ENCODE measurements at regions not wholly inside any gene's neighbourhood (a gene's known extent, or its start where the extent isn't known, plus 50 kb on each side); places are given as distances from the start of the nearest gene placed in this dataset.

DNA sequence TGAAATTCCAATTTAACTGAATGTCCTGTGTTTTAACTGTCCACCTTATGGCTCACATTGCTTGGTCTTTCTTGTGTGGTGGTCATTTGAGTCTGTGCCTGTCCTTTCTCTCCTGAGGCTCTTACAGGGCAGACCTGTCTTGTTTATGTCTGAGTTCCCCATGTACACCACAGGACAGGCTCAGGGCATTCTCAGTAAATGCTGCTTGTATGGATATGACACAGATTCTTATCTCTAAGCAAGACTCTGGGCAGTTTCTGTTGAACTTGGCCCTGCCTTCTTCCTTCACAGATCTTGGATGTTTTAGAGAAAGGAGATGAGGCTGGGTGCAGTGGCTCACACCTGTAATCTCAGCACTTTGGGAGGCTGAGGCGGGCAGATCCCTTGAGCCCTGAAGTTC, 159.1 kb upstream of the CSF3R start:
- no peak for DNase-seq

GRCh38 chr1:36639461-36639860, 156.7 kb upstream of the CSF3R start:
- no peak for DNase-seq

GRCh38 chr1:36638268-36638667, 155.6 kb upstream of the CSF3R start:
- no peak for DNase-seq

DNA sequence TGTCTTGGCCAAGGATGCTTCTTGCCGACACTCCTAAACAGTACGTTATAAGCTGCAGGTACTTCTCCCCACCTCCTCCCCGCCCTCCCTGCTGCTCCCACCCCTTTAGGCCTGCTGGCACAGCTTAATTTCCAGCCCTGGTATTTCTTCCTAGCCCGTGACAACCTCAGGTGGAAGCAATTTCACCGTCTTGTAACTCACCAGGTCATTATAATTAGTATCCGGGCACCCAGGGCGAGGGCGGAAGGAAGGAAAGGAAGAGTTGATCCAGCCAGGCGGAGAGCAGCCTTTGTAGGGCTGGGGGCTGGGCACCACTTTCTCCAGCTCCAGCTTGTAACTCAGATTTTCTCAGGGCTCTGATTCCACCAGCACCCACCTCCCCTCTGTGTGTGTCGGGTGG, 153.5 kb upstream of the CSF3R start:
- DNase-seq, result no peak

GRCh38 chr1:36635284-36635683, 152.6 kb upstream of the CSF3R start:
- DNase-seq, result no peak

- DNase-seq, result no peak
These were observed 146.1 kb upstream of the CSF3R start for GRCh38 chr1:36628804-36629203.

DNA sequence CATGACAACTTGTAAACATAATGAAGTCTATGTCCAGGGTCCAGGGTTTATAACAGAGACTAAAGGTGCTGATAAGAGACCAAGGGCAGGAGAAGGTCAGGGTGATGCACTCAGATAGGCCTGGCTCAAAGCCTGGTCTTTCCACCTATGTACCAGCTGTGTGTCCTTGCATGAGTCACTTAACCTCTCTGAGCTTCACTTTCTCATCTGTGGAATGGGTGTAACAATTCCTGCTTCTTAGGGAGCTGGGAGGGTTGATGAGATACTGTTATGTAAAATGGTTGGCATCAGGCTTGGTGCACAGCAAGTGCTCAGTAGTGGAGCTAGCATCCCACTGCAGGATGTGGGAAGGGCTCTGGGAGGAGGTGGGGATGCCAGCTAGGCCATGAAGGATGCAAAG, 143.7 kb upstream of the CSF3R start:
- no peak for DNase-seq

GRCh38 chr1:36625935-36626310, 143.2 kb upstream of the CSF3R start:
- DNase-seq, result no peak

- DNase-seq, result no peak
These were observed 142.7 kb upstream of the CSF3R start for GRCh38 chr1:36625253-36625934.

- no peak for DNase-seq
These were observed 141.8 kb upstream of the CSF3R start for GRCh38 chr1:36624466-36624865.

GRCh38 chr1:36622741-36623648, 140.3 kb upstream of the CSF3R start:
- no peak for DNase-seq

DNA sequence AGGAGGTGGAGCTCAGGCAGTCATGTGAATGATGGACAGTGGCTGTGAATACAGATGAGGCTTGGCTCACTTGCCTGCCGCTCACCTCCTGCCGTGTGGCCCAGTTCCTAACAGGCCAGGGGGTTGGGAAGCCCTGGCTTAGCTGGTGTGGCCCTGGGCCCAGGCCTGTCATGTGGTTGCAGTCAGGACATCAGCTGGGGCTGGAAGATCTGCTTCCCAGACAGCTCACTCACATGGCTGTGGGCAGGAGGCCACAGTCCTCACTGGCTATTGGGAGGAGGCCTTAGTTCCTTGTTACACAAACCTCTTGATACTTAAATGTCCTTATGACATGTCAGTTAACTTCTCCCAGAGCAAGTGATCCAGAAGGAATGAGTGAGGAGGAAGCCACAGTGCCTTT, 138.8 kb upstream of the CSF3R start:
- DNase-seq, result no peak

DNA sequence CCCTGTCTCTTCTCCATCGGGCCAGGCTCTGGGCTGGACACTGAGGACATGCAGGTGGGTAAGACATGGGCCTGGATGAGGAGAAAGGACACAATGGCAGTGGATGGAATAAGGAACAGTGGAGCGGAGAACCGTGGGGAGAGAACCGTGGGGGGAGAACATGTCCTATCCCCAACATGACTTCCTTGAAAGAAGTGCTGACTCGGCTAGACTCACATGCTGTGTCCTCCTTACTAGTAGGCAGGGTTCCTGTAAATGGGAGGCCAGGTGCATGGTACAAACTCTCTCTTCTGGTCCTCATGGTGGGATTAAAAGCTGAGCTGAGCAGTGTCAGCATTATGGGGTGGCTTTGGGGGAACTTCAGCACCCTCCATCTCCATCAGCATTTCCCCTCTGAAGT, 137.4 kb upstream of the CSF3R start:
- DNase-seq, result no peak

DNA sequence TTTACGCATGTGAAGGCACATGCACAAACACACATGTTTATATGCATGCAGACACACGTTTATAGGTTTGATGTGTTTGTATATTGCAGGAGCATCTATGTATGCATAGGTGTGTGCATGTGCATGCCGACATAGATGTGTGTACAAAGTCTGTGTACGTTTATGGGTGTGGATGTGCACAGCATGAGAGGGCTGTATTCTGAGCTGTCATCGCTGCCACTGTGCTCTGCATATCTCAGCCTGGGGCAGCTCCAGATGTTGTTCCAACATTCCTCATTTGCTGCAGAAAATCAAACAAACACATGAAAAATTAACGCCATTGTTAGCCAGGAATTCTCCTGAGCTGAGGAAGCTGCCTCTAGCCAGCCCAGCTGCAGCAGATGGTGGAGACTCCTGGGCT, 132.3 kb upstream of the CSF3R start:
- DNase-seq, result no peak

DNA sequence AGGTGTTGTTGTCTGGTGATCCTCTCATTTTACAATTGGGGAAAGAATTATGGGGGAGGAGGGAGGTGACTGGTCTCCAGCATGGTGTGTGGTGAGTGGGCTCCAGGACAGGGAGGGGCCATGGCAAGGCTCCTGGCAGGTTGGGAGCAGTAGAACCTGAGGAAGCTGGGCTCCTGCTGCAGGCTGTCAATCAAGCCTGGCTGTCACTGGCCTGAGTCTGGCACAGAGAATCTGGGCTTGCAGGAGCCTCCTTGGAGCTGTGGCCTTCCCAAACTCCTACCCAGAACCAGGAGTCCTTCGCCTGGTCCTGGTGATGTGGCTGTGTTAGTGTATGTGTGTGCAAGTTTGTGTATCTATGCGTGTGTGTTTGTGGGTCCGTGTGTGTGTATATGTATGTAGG, 131.9 kb upstream of the CSF3R start:
- no peak for DNase-seq

DNA sequence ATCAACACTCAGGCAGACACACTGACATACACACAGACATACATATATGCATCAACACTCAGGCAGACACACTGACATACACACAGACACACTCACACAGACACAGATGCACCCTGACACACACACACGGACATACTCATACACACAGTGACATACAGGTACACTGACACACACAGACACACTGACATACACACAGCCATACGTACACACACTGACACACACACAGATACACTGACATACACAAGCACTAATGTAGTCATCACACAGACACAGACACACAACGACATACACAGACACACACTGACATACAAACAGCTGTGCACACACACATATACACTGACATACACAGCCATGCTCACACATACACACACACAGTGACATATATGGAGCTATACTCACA, 131.0 kb upstream of the CSF3R start:
- DNase-seq, result no peak

DNA sequence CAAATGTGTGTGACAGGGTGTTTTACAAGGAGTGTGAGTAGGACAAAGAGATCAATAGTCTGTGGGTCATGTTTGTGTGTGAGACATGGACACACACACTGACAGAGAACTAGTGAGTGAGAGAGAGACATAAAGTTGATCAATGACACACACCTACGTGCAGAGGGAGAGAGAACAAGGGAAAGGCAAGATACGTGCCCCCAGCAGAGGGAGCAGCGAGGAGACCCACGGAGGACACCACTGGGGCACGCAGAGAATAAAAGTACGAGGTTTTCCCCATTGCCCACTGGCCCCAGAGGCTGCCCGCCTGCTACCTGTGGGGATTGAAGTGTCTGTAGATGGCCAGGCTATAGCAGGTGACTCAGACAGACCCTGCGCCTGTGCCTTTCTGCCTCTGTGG, 130.2 kb upstream of the CSF3R start:
- DNase-seq, result no peak

DNA sequence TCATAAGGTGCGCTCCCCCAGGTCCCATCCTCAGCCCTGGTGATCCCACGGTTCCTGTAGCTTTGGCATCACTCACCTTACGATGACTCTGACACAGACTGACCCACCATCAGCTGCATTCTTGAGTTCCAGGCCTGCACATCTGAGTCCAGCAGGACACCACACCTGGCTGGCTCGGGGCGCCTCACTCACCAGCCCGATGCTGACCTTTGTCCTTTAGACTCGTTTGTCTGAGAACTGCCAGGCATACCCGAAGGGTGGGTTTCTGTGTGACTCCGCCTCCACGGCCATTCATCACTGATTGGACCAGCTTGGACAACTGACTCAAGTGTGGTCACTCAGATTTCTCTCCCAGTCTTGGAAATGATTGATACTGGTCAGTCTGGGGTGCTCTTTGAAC, 129.4 kb upstream of the CSF3R start:
- DNase-seq, result no peak

DNA sequence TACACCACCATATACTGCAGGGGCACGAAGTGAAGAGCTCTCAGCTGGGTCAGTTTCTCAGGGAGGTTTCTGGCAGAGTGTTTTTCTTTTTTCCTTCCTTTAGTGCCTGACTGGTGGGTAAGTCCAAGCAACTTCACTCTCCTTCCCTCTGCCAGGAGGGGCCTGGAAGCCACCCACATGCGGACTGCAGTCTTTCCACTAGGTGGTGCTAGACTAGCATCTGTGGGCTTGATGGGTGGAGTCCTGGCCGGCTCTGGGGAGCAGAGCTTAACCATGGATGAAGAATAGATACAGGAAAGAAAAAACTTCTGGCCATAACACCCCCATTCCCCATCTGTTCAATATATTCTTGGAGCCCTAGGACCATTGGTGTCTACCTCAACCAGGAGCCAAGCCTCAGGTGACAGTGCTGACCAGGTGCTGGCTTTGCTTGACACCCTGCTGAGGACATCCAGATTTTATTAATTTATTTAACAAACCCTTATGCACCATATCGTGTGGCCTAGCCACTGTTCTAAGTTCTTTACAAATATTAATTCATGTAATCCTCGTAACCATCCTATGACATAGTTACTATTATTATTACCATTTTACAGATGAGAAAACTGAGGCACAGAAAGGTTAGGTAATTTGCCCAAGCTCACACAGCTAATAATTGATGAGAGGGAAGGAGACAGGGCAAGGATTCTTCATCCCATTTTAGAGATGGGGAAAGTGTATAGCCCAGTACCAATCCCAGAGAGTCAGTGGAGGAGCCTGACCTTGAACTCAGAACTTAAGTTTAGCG, 126.7 kb upstream of the CSF3R start:
- DNase-seq, result no peak

DNA sequence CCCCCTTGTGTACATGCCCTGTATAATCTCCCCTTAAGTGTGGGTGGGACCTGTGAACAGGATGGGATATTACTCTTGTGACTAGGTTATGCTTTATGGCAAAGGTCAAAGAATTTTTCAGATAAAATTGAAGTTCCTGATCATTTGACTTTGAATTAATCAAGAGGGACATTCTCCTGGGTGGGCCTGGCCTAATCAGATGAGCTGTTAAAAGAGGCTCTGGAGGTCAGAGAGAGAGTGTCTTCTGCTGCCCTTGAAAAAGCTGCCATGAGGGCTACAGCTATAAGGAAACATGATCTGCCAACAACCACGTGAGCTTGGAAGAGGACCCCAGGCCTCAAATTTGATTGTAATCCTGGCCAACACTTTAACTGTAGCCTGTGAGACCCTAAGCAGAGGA, 125.6 kb upstream of the CSF3R start:
- DNase-seq, result no peak

DNA sequence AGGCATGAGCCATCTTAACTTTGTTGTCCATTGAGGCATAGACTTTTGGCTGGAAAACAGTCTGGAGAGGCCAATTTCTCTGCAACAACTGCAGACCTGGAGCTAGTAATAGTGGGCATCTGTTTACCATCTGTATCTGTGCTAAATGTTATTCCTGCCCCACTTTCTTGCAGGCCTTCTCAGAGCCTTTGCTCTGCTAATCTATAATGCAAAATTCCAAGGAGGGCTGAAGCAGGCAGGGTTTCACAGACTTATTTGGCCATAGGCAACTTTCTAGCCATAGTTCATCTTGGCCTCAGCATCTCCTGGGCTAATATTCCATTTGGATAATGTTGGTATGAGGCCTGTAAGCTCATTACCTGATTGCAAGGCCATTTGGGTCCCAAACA, 124.5 kb upstream of the CSF3R start:
- no peak for DNase-seq

- DNase-seq, result no peak
These were observed 124.0 kb upstream of the CSF3R start for GRCh38 chr1:36606641-36607262.

GRCh38 chr1:36605942-36606640, 123.4 kb upstream of the CSF3R start:
- no peak for DNase-seq

All from GF-D8 (cell line).